HG03280 (cell line): ENCODE measurements at regions not wholly inside any gene's neighbourhood (a gene's known extent, or its start where the extent isn't known, plus 50 kb on each side); places are given as distances from the start of the nearest gene placed in this dataset.
A peak's percentile ranks its signal among the peaks of the same experiment; 100 is the strongest.
"Not testable (repeated sequence)": the region's sequence is repeated elsewhere in the genome, so short reads cannot be mapped to it uniquely, and the experiment has no call there.

Experiments
- ATAC-seq: cut with Tn5 transposase; IDR thresholded peaks from one replicate; pipeline ENCODE4 v1.9.1; 2021; ENCODE audit warnings: mild to moderate bottlenecking, moderate library complexity; ENCODE audit not compliant: unreplicated experiment

- no peak for ATAC-seq
Observed at GRCh38 chrX:65331371-65331770, 203.2 kb downstream of the LAS1L start.

- no peak for ATAC-seq
Observed at GRCh38 chrX:65300104-65300809, 234.3 kb downstream of the LAS1L start.

GRCh38 chrX:65282905-65283304, 251.7 kb downstream of the LAS1L start:
- not testable (repeated sequence) for ATAC-seq

- no peak for ATAC-seq
Observed at GRCh38 chrX:65273152-65273551, 261.4 kb downstream of the LAS1L start.

GRCh38 chrX:65266482-65266881, 268.1 kb downstream of the LAS1L start:
- ATAC-seq = no peak

GRCh38 chrX:65253817-65254216, 277.6 kb upstream of the ZC4H2 start:
- no peak for ATAC-seq

GRCh38 chrX:65241059-65241721, 264.9 kb upstream of the ZC4H2 start:
- no peak for ATAC-seq

GRCh38 chrX:65203545-65203944, 227.3 kb upstream of the ZC4H2 start:
- no peak for ATAC-seq

GRCh38 chrX:65196758-65197360, 220.6 kb upstream of the ZC4H2 start:
- ATAC-seq = no peak

- ATAC-seq = no peak
Observed at GRCh38 chrX:65195621-65196020, 219.4 kb upstream of the ZC4H2 start.

- no peak for ATAC-seq
Observed at GRCh38 chrX:65194547-65194946, 218.3 kb upstream of the ZC4H2 start.

- ATAC-seq = not testable (repeated sequence)
Observed at GRCh38 chrX:65163325-65163724, 187.1 kb upstream of the ZC4H2 start.

- no peak for ATAC-seq
Observed at GRCh38 chrX:65148232-65148631, 172.0 kb upstream of the ZC4H2 start.

GRCh38 chrX:65136424-65136823, 160.2 kb upstream of the ZC4H2 start:
- no peak for ATAC-seq

GRCh38 chrX:65127842-65128241, 151.6 kb upstream of the ZC4H2 start:
- no peak for ATAC-seq

GRCh38 chrX:65098851-65099250, 122.6 kb upstream of the ZC4H2 start:
- ATAC-seq = no peak

- ATAC-seq = no peak
Observed at GRCh38 chrX:65093658-65094057, 117.4 kb upstream of the ZC4H2 start.

- ATAC-seq = no peak
Observed at GRCh38 chrX:65073233-65073632, 97.0 kb upstream of the ZC4H2 start.

GRCh38 chrX:65072590-65072989, 96.3 kb upstream of the ZC4H2 start:
- ATAC-seq = no peak

- not testable (repeated sequence) for ATAC-seq
Observed at GRCh38 chrX:65058626-65059025, 82.4 kb upstream of the ZC4H2 start.

GRCh38 chrX:65045001-65045400, 68.8 kb upstream of the ZC4H2 start:
- ATAC-seq = no peak

GRCh38 chrX:65035446-65035770, 59.2 kb upstream of the ZC4H2 start:
- ATAC-seq = peak; percentile 24
